A549 (cell line): ENCODE measurements at regions not wholly inside any gene's neighbourhood (a gene's known extent, or its start where the extent isn't known, plus 50 kb on each side); places are given as distances from the start of the nearest gene placed in this dataset.

ENCODE experiments used
- ATAC-seq, 2 experiments: fragments of 200-7000 bp in 1 of 2; fragments of >200 bp in 1 of 2; cut with Nextera tagmentation in 1 of 2; cut with Tn5 transposase in 1 of 2; 3 replicates each; pipeline versions ENCODE4 v1.8.0 to v1.9.1; 2018 to 2020; ENCODE audit warnings: mild to moderate bottlenecking in 1 of 2, moderate library complexity in 1 of 2
- CTCF ChIA-PET: fragments of 300-600 bp; sonication (Branson Sonifier 250); formaldehyde crosslinking; extraction: SDS; loops from one replicate; lab custom pipeline; 2021; ENCODE audit warnings: antibody characterized with exemption, inconsistent platforms; lab: Yijun Ruan, JAX
- POLR2A ChIA-PET: fragments of 350-600 bp; formaldehyde crosslinking; extraction: SDS; loops from one replicate; lab custom pipeline; 2021; ENCODE audit warnings: antibody characterized with exemption, inconsistent platforms; lab: Yijun Ruan, JAX
- DNase-seq, 2 experiments: peaks; one replicate each; pipeline versions ENCODE4 v3.0.0 to v3.0.0-alpha.2; 2011 to 2016; ENCODE audit warnings: low read depth in 1 of 2, low spot score in 1 of 2
- FAIRE-seq: peaks from 2 replicates; lab custom pipeline; 2011; peaks lifted over from hg19 to GRCh38; lab: Jason Lieb, UNC
- H3K27ac ChIP-seq, 2 experiments: fragments of >200 bp; sonication (Bioruptor Twin); formaldehyde crosslinking; 3 replicates each; pipeline ENCODE4 v1.5.1; 2016 to 2017
- H3K4me1 ChIP-seq: fragments of >200 bp; sonication (Bioruptor Twin); formaldehyde crosslinking; 3 replicates; pipeline ENCODE4 v1.6.1; 2016
- H3K4me2 ChIP-seq: fragments of >200 bp; sonication (Bioruptor Twin); formaldehyde crosslinking; 3 replicates; pipeline ENCODE4 v1.6.1; 2016
- H3K4me3 ChIP-seq: fragments of >200 bp; sonication (Bioruptor Twin); formaldehyde crosslinking; 3 replicates; pipeline ENCODE4 v1.5.1; 2016
- H3K9me3 ChIP-seq: fragments of >200 bp; sonication (Bioruptor Twin); formaldehyde crosslinking; 3 replicates; pipeline ENCODE4 v1.6.1; 2016
- CBX2 ChIP-seq: fragments of 200-600 bp; sonication (generic); IDR thresholded peaks from 2 replicates; pipeline ENCODE4 v1.6.1; 2016; ENCODE audit warnings: low read depth, mild to moderate bottlenecking, borderline replicate concordance
- CEBPB ChIP-seq, 2 experiments: fragments of >200 bp in 1 of 2; sonication (Bioruptor Twin) in 1 of 2; formaldehyde crosslinking in 1 of 2; IDR thresholded peaks; 2 replicates each; pipeline ENCODE4 v1.6.1; 2012 to 2016
- EHMT2 ChIP-seq: fragments of 200-600 bp; sonication (generic); IDR thresholded peaks from 2 replicates; pipeline ENCODE4 v1.6.1; 2016; ENCODE audit warnings: antibody characterized with exemption, low read depth, mild to moderate bottlenecking, moderate library complexity
- ESRRA ChIP-seq: fragments of 150-350 bp; IDR thresholded peaks from 2 replicates; pipeline ENCODE4 v1.6.1; 2014; ENCODE audit warnings: mild to moderate bottlenecking, low read length, borderline replicate concordance
- FOSL2 ChIP-seq, 2 experiments: fragments of 450-650 bp in 1 of 2; fragments of >200 bp in 1 of 2; sonication (Bioruptor Twin) in 1 of 2; formaldehyde crosslinking; IDR thresholded peaks; 2 replicates each; pipeline versions ENCODE4 v1.5.0 to v1.6.1; 2016 to 2020; ENCODE audit warnings: mild to moderate bottlenecking in 1 of 2, moderate library complexity in 1 of 2
- FOXS1 ChIP-seq: fragments of 250-450 bp; sonication (Bioruptor Pico); IDR thresholded peaks from 2 replicates; pipeline ENCODE4 v1.5.0; 2020; ENCODE audit warnings: mild to moderate bottlenecking, moderate library complexity
- HOXB13 ChIP-seq: fragments of 250-450 bp; sonication (Bioruptor Pico); IDR thresholded peaks from 2 replicates; pipeline ENCODE4 v1.5.0; 2020; ENCODE audit warnings: low read depth, mild to moderate bottlenecking, moderate library complexity
- JUNB ChIP-seq: fragments of >200 bp; sonication (Bioruptor Twin); formaldehyde crosslinking; IDR thresholded peaks from 2 replicates; pipeline ENCODE4 v1.6.1; 2016
- MYC ChIP-seq: IDR thresholded peaks from 2 replicates; pipeline ENCODE4 v1.6.1; 2012; ENCODE audit warnings: mild to moderate bottlenecking, inconsistent platforms, low read length, improper control_type of control experiment, borderline replicate concordance
- NFE2L2 ChIP-seq: fragments of 150-350 bp; conservative IDR thresholded peaks from 2 replicates; pipeline ENCODE4 v1.6.1; 2014; ENCODE audit warnings: low read length
- POLR2A ChIP-seq: IDR thresholded peaks from 2 replicates; pipeline ENCODE4 v1.6.1; 2012; ENCODE audit warnings: mild to moderate bottlenecking, low read length
- POLR2AphosphoS2 ChIP-seq: conservative IDR thresholded peaks from 2 replicates; pipeline ENCODE4 v1.6.1; 2012; ENCODE audit warnings: low read length, improper control_type of control experiment, inconsistent platforms
- RNF2 ChIP-seq: fragments of 200-600 bp; sonication (generic); IDR thresholded peaks from 2 replicates; pipeline ENCODE4 v1.6.1; 2016; ENCODE audit warnings: low read depth, mild to moderate bottlenecking, antibody characterized with exemption, moderate library complexity, borderline replicate concordance
- SREBF2 ChIP-seq: fragments of 450-650 bp; IDR thresholded peaks from 2 replicates; pipeline ENCODE4 v1.6.1; 2014; ENCODE audit warnings: mild to moderate bottlenecking, moderate library complexity
- ZSCAN20 ChIP-seq: fragments of 250-450 bp; sonication (Bioruptor Pico); IDR thresholded peaks from 2 replicates; pipeline ENCODE4 v1.8.0; 2022; ENCODE audit warnings: mild to moderate bottlenecking, moderate library complexity
- WGBS: methylation state at CpG from one replicate; pipeline ENCODE4 v1.1.6; 2017; ENCODE audit errors: missing lambda C conversion rate; 5-methylcytosine and 5-hydroxymethylcytosine counted together
- TF ChIP-seq, protein P1 (sequence below): IDR thresholded peaks from 2 replicates; pipeline ENCODE4 v1.6.1; 2012; ENCODE audit warnings: low read depth, borderline replicate concordance
- TF ChIP-seq, protein P2 (sequence below): IDR thresholded peaks from 2 replicates; pipeline ENCODE4 v1.6.1; 2012
- TF ChIP-seq, protein P3 (sequence below): fragments of >200 bp; sonication (Bioruptor Twin); formaldehyde crosslinking; IDR thresholded peaks from 3 replicates; pipeline ENCODE4 v1.6.1; 2016

DNA sequence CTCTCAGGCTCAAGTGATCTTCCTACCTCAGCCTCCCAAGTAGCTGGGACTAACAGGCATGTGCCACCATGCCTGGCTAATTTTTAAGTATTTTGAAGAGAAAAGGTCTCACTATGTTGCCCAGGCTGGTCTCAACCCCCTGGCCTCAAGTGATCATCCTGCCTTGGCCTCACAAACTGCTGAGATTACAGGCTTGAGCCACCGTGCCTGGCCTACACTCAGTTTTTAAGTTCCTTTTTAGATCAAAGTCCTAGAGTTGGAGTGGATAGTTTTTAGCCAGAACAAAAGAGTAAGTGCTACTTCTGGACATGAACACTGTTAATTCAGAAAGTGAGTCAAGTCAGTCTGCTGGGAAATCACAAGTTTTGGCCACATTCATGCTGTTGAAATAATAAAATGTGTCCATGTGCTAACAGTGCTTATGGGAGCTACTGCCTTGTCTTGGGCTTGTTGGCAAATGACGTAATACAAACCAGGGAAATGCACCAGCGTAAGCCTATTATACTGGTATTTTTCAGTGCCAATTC lies 84.2 kb downstream of the NDUFS5 start:
- DNase-seq (no peak), FAIRE-seq (no peak), ATAC-seq (no peak)
- Histone ChIP-seq H3K27ac (peak overlapping the region in 1 of 2 experiments; percentile 76; a peak in 4 of 6 replicates), H3K9me3 (no peaks in the 10 kb centered on the region), H3K4me3 (no peak overlapping the region), H3K4me1 (peaks cover 53% of the 10 kb centered on the region), H3K4me2 (peak overlapping the region; percentile 35)
- TF ChIP-seq FOXS1 (CRISPR knock-in tag): no peak
- TF ChIP-seq CEBPB (IDR thresholded peaks at IDR 0.05): 0 out of 4 replicates have a peak, but pooled peaks of 1 of the 2 experiments have one; percentile 5
- ChIA-PET POLR2A (no interaction called here), CTCF (interaction anchor here (1.1 to 3.7 kb wide), 4 partner anchors 8 to 81 kb away, joined by 4 to 19 read pairs (median 12); no protein-coding TSS in a partner anchor)
- WGBS: 75% methylated on average over 3 of the region's 3 CpGs

DNA sequence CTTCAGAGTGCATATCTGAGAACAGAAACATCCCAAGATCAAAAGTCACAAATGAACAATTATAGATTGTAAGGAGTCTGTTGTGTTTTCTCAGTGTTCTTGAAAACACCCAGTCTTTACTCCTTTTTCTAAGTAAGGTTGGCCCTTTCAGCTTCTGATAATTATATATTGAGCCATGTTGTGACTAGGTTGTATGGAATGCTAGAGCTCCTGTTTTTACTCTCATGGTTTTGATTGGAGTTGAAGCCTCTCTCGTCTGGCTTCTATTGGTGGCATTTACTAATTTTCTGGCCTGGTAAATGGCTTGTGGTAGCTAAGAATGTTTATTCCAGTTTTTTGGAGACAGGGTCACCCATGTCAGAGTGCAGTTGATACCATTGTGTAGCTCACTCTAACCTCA lies 84.7 kb downstream of the NDUFS5 start:
- no peak for DNase-seq
- ChIA-PET CTCF (interaction anchor here (1.1 to 3.7 kb wide), 4 partner anchors 8 to 81 kb away, joined by 4 to 19 read pairs (median 12); no protein-coding TSS in a partner anchor), POLR2A (no interaction called here)
- 92% methylated on average over 1 of the region's 1 CpG for WGBS
- H3K4me2 ChIP-seq: peak overlapping the region; percentile 35
- H3K9me3 ChIP-seq: no peaks in the 10 kb centered on the region
- no peak for ATAC-seq
- FAIRE-seq: no peak
- no peak overlapping the region for H3K4me3 ChIP-seq
- H3K27ac ChIP-seq: peak overlapping the region in 1 of 2 experiments; percentile 76; a peak in 3 of 6 replicates
- TF ChIP-seq, protein P1, sequence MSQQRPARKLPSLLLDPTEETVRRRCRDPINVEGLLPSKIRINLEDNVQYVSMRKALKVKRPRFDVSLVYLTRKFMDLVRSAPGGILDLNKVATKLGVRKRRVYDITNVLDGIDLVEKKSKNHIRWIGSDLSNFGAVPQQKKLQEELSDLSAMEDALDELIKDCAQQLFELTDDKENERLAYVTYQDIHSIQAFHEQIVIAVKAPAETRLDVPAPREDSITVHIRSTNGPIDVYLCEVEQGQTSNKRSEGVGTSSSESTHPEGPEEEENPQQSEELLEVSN: no peak
- TF ChIP-seq FOSL2 (IDR thresholded peaks at IDR 0.05) (no peak), FOSL2 (CRISPR knock-in tag; IDR thresholded peaks at IDR 0.05) (no peak), EHMT2 (no peak), POLR2AphosphoS2 (no peak), FOXS1 (CRISPR knock-in tag) (no peak), SREBF2 (no peak), CBX2 (no peak), JUNB (no peak), RNF2 (no peak), MYC (no peak), NFE2L2 (no peak), ESRRA (no peak), POLR2A (no peak), ZSCAN20 (no peak)
- TF ChIP-seq, protein P2, sequence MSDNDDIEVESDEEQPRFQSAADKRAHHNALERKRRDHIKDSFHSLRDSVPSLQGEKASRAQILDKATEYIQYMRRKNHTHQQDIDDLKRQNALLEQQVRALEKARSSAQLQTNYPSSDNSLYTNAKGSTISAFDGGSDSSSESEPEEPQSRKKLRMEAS: no peak
- TF ChIP-seq, protein P3, sequence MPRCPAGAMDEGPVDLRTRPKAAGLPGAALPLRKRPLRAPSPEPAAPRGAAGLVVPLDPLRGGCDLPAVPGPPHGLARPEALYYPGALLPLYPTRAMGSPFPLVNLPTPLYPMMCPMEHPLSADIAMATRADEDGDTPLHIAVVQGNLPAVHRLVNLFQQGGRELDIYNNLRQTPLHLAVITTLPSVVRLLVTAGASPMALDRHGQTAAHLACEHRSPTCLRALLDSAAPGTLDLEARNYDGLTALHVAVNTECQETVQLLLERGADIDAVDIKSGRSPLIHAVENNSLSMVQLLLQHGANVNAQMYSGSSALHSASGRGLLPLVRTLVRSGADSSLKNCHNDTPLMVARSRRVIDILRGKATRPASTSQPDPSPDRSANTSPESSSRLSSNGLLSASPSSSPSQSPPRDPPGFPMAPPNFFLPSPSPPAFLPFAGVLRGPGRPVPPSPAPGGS: no peak
- peaks cover 58% of the 10 kb centered on the region for H3K4me1 ChIP-seq

DNA sequence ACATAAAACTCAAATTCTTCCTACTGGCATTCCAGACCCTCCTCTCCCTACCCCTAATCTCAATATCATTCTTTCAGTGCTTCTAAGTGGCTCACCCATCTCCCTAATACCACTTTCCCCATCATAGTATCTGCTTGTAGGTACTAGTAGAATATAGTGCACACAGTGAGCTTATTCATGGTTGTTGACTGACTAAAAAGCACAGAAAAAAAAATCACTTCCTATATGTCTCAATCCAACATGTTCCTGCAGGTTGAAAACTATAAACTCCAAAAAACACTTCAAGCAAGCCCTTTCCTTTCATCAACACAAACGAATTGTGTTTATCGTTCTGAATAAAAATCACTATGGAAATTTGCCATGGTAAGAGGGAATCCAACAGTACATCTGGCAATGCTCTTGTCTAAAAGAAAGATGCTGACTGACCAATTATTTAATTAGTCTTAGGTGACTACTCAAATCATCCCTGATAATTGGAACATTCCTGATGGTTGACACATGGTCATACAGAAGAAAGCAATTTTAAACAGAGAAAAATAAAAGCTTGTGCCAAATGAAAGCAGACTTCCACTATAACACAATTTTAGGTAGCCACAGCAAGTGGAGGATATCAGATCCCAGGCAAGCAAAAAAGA lies 87.1 kb downstream of the NDUFS5 start:
- no peak for ATAC-seq
- no peak overlapping the region for H3K4me3 ChIP-seq
- no peak for TF ChIP-seq HOXB13 (CRISPR knock-in tag)
- FAIRE-seq: no peak
- H3K27ac ChIP-seq: no peak overlapping the region
- ChIA-PET CTCF (interaction anchor here (0.9 to 3.7 kb wide), 4 partner anchors 10 to 80 kb away, joined by 3 to 19 read pairs (median 3); no protein-coding TSS in a partner anchor), POLR2A (no interaction called here)
- 95% methylated on average over 2 of the region's 2 CpGs for WGBS
- DNase-seq: no peak
- H3K4me1 ChIP-seq: peaks cover 66% of the 10 kb centered on the region
- no peak overlapping the region for H3K4me2 ChIP-seq
- no peaks in the 10 kb centered on the region for H3K9me3 ChIP-seq
